GM10266 (cell line): ENCODE measurements at regions not wholly inside any gene's neighbourhood (a gene's known extent, or its start where the extent isn't known, plus 50 kb on each side); places are given as distances from the start of the nearest gene placed in this dataset.

Source experiments
- DNase-seq: peaks from one replicate; pipeline ENCODE4 v3.0.0; 2012; ENCODE audit errors: extremely low spot score
- TF ChIP-seq, protein P1 (sequence below): IDR thresholded peaks from 2 replicates; pipeline ENCODE4 v1.5.1; 2012; ENCODE audit warnings: mild to moderate bottlenecking, low read depth; ENCODE audit not compliant: control insufficient read depth, insufficient read depth; ENCODE audit errors: missing control alignments

DNA sequence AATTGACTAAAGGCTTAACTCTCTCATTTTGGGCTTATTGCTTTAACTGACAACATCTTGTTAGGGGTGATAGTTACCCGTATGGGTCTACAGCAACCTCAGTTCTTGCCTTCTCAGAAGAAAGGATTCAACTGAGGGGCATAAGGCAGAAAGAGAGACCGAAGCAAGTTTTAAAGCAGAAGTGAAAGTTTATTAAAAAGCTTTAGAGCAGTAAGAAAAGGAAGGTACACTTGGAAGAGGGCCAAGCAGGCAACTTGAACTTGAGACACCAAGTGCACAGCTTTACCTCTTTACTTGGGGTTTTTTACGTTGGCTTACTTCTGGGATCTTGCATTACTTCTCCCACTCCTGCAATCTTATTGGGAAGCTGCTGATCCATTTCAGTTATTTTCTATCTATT, 246.9 kb upstream of the PRR20A start:
- no peak for DNase-seq
- TF ChIP-seq, protein P1, sequence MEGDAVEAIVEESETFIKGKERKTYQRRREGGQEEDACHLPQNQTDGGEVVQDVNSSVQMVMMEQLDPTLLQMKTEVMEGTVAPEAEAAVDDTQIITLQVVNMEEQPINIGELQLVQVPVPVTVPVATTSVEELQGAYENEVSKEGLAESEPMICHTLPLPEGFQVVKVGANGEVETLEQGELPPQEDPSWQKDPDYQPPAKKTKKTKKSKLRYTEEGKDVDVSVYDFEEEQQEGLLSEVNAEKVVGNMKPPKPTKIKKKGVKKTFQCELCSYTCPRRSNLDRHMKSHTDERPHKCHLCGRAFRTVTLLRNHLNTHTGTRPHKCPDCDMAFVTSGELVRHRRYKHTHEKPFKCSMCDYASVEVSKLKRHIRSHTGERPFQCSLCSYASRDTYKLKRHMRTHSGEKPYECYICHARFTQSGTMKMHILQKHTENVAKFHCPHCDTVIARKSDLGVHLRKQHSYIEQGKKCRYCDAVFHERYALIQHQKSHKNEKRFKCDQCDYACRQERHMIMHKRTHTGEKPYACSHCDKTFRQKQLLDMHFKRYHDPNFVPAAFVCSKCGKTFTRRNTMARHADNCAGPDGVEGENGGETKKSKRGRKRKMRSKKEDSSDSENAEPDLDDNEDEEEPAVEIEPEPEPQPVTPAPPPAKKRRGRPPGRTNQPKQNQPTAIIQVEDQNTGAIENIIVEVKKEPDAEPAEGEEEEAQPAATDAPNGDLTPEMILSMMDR = no peak

DNA sequence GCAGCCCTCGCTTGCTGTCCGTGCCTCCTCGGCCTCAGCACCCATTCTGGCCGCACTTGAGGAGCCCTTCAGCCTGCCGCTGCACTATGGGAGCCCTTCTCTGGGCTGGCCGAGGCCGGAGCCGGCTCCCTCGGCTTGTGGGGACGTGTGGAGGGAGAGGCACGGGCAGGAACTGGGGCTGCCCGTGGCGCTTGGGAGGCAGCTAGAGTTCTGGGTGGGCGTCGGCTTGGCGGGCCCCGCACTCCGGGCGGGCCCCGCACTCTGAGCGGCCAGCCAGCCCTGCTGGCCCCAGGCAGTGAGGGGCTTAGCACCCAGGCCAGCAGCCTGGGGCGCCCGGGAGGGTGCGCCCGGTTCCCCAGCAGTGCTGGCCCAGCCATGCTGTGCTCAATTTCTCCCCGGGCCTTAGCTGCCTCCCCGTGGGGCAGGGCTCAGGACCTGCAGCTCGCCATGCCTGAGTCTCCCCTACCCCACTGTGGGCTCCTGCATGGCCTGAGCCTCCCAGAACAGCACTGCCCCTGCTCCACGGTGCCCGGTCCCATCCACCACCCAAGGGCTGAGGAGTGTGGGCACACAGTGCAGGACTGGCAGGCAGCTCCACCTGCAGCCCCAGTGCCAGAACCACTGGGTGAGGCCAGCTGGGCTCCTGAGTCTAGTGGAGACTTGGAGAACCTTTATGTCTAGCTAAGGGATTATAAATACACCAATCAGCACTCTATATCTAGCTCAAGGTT, 240.0 kb upstream of the PRR20A start:
- DNase-seq = no peak
- TF ChIP-seq, protein P1 = no peak

DNA sequence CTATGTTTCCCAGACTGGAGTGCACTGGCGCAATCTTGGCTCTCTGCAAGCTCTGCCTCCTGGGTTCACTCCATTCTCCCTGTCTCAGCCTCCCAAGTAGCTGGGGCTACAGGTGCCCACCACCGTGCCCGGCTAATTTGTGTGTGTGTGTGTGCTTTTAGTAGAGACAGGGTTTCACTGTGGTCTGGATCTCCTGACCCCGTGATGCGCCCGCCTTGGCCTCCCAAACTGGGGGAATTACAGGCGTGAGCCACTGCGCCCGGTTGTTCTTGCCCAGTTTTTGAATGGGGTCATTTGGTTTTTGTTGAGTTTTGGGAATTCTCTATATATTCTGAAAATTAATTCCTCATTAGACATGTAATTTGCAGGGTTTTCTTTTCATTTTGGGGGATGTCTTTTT, 238.4 kb upstream of the PRR20A start:
- no peak for DNase-seq

DNA sequence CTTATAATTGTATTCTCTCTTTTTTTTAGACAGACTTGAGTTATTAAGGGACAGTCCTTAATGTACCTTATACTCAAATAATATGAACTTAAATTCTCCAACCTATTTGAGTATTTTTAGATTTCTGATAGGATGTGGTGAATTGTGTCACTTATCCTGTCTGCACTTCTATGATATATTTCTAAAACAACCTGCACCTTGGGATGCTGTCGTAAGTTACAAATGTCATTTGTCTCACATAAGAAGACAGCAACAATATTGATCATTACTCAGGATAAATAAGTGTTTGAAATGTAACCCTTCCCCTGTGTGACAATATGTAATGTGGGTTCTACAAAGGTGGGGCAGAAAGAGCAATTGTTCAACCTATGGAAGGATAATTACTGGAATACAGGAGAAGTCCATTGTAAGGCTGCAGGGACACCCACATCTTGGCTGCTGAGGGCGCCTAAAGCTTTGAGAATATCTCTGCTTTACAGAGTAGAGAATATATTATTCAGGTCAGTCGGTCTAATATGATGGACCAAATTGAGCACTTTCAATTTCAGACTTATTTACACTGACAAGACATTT, 236.9 kb upstream of the PRR20A start:
- TF ChIP-seq, protein P1 = no peak
- DNase-seq = no peak

More for the DNA sequence above, 238.4 kb upstream of the PRR20A start:
- TF ChIP-seq, protein P1 = no peak

DNA sequence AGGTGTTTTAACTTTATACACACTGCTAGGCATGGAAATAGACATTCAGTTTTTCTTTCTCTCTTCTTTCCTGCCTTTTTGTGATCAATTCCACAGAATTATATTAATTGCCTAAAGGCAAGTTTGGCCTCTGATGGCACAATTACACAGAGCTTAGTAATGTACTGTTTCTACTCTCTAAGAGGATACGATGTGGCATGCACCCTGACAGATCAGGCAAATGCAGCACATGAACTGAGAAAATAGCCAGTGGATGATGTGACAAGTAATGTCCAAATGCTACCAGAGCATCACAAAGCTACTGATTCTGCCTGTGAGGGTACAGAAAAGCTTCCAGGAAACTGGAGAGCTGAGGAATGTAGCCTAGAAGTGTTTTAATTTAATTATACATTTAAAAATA, 233.8 kb upstream of the PRR20A start:
- no peak for DNase-seq
- TF ChIP-seq, protein P1 = no peak

DNA sequence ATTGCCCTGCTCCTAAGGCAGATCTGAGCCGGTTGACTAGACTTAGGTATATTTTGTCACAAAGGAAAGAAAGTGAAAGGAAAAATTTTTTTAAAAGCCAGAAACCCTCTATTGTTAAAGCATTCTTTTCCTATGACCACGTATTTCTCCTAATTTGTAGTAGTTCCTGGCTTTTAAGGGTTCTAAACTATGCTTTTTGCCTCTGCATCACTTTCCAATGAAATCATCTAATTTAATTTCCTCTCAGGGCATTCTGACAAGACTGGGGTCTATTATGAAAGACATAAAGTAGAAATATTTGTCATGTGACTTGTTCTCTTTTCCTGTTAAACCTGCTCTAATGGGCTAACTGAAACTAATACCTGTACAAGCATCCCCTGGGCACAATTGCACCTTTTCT, 233.0 kb upstream of the PRR20A start:
- DNase-seq = no peak
- TF ChIP-seq, protein P1 = no peak

DNA sequence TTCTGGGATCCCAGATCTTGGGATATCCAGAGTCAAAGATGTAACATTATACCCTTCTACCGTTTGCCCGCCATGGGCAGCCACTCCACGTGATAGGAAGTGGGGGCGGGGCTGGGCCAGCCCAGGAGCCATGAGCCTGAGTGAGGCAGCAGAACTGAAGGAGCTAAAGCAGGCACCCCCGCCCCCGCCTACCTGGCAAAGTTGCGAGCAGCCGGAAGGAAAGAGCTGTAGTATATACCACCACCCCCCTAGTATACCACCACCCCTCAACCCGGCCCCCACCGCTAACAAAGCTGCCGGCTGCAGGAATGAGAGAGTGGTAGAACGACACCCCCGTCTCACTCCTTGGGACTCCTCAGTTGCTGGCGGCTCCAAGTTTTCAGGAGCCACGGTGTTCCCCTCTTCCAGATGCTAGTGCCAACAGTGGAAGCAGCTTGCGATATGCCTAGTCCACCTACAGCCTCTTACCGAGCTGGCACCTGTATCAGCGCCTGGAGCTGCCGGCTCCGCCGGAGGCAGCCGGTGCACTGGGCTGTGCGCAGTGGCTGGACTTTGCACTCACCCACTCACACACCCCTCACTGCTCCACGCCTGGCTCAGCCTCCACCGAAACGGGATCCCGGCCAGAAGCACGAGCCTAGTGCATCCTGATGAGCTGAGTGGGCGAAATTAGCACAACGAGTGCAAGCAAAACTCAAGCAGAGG, 230.7 kb upstream of the PRR20A start:
- DNase-seq = no peak
- TF ChIP-seq, protein P1 = no peak
